ENCODE measurements at regions not wholly inside any gene's neighbourhood (a gene's known extent, or its start where the extent isn't known, plus 50 kb on each side); places are given as distances from the start of the nearest gene placed in this dataset.

- TF ChIP-seq CTCF (IDR thresholded peaks at IDR 0.05) = no peak
- no peak for TF ChIP-seq POLR2A (IDR thresholded peaks at IDR 0.05)
Measured at GRCh38 chr2:180161415-180161814, 154.3 kb upstream of the CWC22 start.
